Fibroblast of lung (primary cell): ENCODE measurements at regions not wholly inside any gene's neighbourhood (a gene's known extent, or its start where the extent isn't known, plus 50 kb on each side); places are given as distances from the start of the nearest gene placed in this dataset.

ENCODE experiments used
- EZH2 ChIP-seq: IDR thresholded peaks from 2 replicates; pipeline ENCODE4 v1.5.1; 2012; ENCODE audit warnings: low read length, control low read depth, mild to moderate bottlenecking; ENCODE audit errors: missing control alignments
- TF ChIP-seq, protein P1 (sequence below), 2 donors: IDR thresholded peaks in 1 of 2; conservative IDR thresholded peaks in 1 of 2; 1 replicate in 1 of 2; 2 replicates in 1 of 2; pipeline ENCODE4 v1.5.1; 2011 to 2012; ENCODE audit warnings: low read length in 2 of 2, control low read depth in 1 of 2, inconsistent platforms in 1 of 2, low read depth in 1 of 2, mild to moderate bottlenecking in 1 of 2

- TF ChIP-seq EZH2, result no peak
- TF ChIP-seq, protein P1, sequence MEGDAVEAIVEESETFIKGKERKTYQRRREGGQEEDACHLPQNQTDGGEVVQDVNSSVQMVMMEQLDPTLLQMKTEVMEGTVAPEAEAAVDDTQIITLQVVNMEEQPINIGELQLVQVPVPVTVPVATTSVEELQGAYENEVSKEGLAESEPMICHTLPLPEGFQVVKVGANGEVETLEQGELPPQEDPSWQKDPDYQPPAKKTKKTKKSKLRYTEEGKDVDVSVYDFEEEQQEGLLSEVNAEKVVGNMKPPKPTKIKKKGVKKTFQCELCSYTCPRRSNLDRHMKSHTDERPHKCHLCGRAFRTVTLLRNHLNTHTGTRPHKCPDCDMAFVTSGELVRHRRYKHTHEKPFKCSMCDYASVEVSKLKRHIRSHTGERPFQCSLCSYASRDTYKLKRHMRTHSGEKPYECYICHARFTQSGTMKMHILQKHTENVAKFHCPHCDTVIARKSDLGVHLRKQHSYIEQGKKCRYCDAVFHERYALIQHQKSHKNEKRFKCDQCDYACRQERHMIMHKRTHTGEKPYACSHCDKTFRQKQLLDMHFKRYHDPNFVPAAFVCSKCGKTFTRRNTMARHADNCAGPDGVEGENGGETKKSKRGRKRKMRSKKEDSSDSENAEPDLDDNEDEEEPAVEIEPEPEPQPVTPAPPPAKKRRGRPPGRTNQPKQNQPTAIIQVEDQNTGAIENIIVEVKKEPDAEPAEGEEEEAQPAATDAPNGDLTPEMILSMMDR (conservative IDR thresholded peaks at IDR 0.05 in 1 of 2, IDR thresholded peaks at IDR 0.05 in 1 of 2; ENCODE audit: low read depth in 1 of 2, low read length in 2 of 2), result no peak
These were observed 387.5 kb downstream of the HACE1 start for GRCh38 chr6:104472021-104472901.
